Panc1 (cell line): ENCODE measurements at regions not wholly inside any gene's neighbourhood (a gene's known extent, or its start where the extent isn't known, plus 50 kb on each side); places are given as distances from the start of the nearest gene placed in this dataset.

Experiments used
- ATAC-seq: fragments of 200-7000 bp; cut with Tn5 transposase; 2 replicates; pipeline ENCODE4 v1.9.1; 2020; ENCODE audit warnings: mild to moderate bottlenecking, moderate library complexity
- BruUV-seq: library from RNA; stranded (reverse); fragments of 400-500 nt; replicated peaks from 2 replicates; lab custom pipeline; 2021; lab: Mats Ljungman, UMichigan
- CTCF ChIA-PET: fragments of 300-600 bp; sonication (Branson Sonifier 250); formaldehyde crosslinking; loops from one replicate; lab custom pipeline; 2022; ENCODE audit warnings: antibody characterized with exemption; lab: Charles Lee
- POLR2A ChIA-PET: fragments of 300-600 bp; sonication (Branson Sonifier 250); formaldehyde crosslinking; loops from one replicate; lab custom pipeline; 2022; ENCODE audit warnings: antibody characterized with exemption; lab: Charles Lee
- DNase-seq: peaks from one replicate; pipeline ENCODE4 v3.0.0-alpha.2; 2010; ENCODE audit warnings: low read depth, low spot score
- H3K27ac ChIP-seq: 2 replicates; pipeline ENCODE4 v1.5.1; 2011; ENCODE audit warnings: mild to moderate bottlenecking, low read length, inconsistent platforms
- H3K27me3 ChIP-seq: fragments of 200-500 bp; sonication (Bioruptor generic); 2 replicates; pipeline ENCODE4 v1.6.0; 2014; ENCODE audit warnings: low read length, inconsistent platforms; ENCODE audit not compliant: control insufficient read depth, insufficient read depth
- H3K36me3 ChIP-seq: fragments of 200-500 bp; sonication (Bioruptor generic); 2 replicates; pipeline ENCODE4 v1.5.1; 2014; ENCODE audit warnings: inconsistent platforms, mild to moderate bottlenecking, low read length, moderate library complexity; ENCODE audit not compliant: control insufficient read depth, insufficient read depth
- H3K4me1 ChIP-seq: 2 replicates; pipeline ENCODE4 v1.5.1; 2011; ENCODE audit warnings: inconsistent platforms, mild to moderate bottlenecking, low read length, moderate library complexity; ENCODE audit not compliant: control insufficient read depth, insufficient read depth
- H3K4me3 ChIP-seq, 2 experiments: 2 replicates each; pipeline ENCODE4 v1.5.1; 2011 to 2012; ENCODE audit warnings: low read depth in 2 of 2, low read length in 2 of 2, mild to moderate bottlenecking in 2 of 2, inconsistent platforms in 1 of 2, moderate library complexity in 1 of 2
- H3K9me3 ChIP-seq: fragments of 200-500 bp; sonication (Bioruptor generic); 2 replicates; pipeline ENCODE4 v1.5.1; 2014; ENCODE audit warnings: low read depth, mild to moderate bottlenecking, inconsistent platforms, low read length, moderate library complexity; ENCODE audit not compliant: control insufficient read depth, insufficient read depth
- CTCF ChIP-seq: fragments of 450-650 bp; IDR thresholded peaks from 2 replicates; pipeline ENCODE4 v1.5.1; 2017; ENCODE audit warnings: mild to moderate bottlenecking
- POLR2AphosphoS5 ChIP-seq: IDR thresholded peaks from 2 replicates; pipeline ENCODE4 v1.6.1; 2012; ENCODE audit warnings: mild to moderate bottlenecking, low read depth, low read length, moderate library complexity
- REST ChIP-seq, 2 experiments: IDR thresholded peaks; 2 replicates each; pipeline ENCODE4 v1.6.1; 2011 to 2012; ENCODE audit warnings: low read depth in 2 of 2, control low read depth in 1 of 2, low read length in 1 of 2, mild to moderate bottlenecking in 1 of 2, moderate library complexity in 1 of 2; ENCODE audit not compliant: insufficient read depth in 1 of 2
- SIN3A ChIP-seq: IDR thresholded peaks from 2 replicates; pipeline ENCODE4 v1.6.1; 2012; ENCODE audit warnings: low read depth, mild to moderate bottlenecking, low read length, moderate library complexity, borderline replicate concordance; ENCODE audit not compliant: insufficient read depth
- TCF7L2 ChIP-seq: IDR thresholded peaks from 2 replicates; pipeline ENCODE4 v1.6.1; 2011; ENCODE audit warnings: mild to moderate bottlenecking, low read depth, low read length, inconsistent platforms
- in situ Hi-C: cut with HindIII; loops from 2 replicates; pipeline ENCODE4 v1.10.0; 2016; ENCODE audit warnings: low sequenced_read_pairs, low pct_unique_long_range_greater_than_20kb
- intact Hi-C: fragments of 100-400 bp; cut with micrococcal nuclease; formaldehyde crosslinking; loops from one replicate; pipeline ENCODE4 v1.10.0; 2022; ENCODE audit not compliant: unreplicated experiment

- Histone ChIP-seq H3K4me1 (no peaks in the 10 kb centered on the region), H3K27me3 (no peaks in the 10 kb centered on the region), H3K36me3 (no peaks in the 10 kb centered on the region; the same call in 1 of the 2 replicates), H3K27ac (no peak overlapping the region), H3K9me3 (no peaks in the 10 kb centered on the region), H3K4me3 (no peak overlapping the region)
- ChIA-PET CTCF (interaction anchor here (0.7 kb wide), 1 partner anchor 24 kb away, joined by 6 read pairs; no protein-coding TSS in a partner anchor), POLR2A (no interaction called here)
- no TSS peak for BruUV-seq
- no peak for TF ChIP-seq POLR2AphosphoS5
- TF ChIP-seq CTCF: no peak
- in situ Hi-C loops: no loop called here
- DNase-seq (no peak), ATAC-seq (no peak)
- intact Hi-C loops: no loop called here
Observed at GRCh38 chr1:70856201-70856600, 191.4 kb downstream of the PTGER3 start.

- Histone ChIP-seq H3K27ac (no peak overlapping the region), H3K4me3 (no peak overlapping the region), H3K36me3 (no peaks in the 10 kb centered on the region), H3K9me3 (no peaks in the 10 kb centered on the region), H3K4me1 (no peaks in the 10 kb centered on the region), H3K27me3 (no peaks in the 10 kb centered on the region)
- DNase-seq (no peak), ATAC-seq (no peak)
- no TSS peak for BruUV-seq
- CTCF ChIA-PET: no interaction called here
- intact Hi-C loops: no loop called here
- in situ Hi-C loops: no loop called here
- TF ChIP-seq TCF7L2 (no peak), CTCF (no peak), REST (IDR thresholded peaks at IDR 0.05; ENCODE audit: insufficient read depth in 1 of 2, low read depth in 2 of 2, low read length in 1 of 2) (no peak), SIN3A (no peak), POLR2AphosphoS5 (no peak)
- POLR2A ChIA-PET: no interaction called here
Observed at GRCh38 chr1:70863239-70863638, 184.4 kb downstream of the PTGER3 start.
